ENCODE measurements at regions not wholly inside any gene's neighbourhood (a gene's known extent, or its start where the extent isn't known, plus 50 kb on each side); places are given as distances from the start of the nearest gene placed in this dataset.

DNA sequence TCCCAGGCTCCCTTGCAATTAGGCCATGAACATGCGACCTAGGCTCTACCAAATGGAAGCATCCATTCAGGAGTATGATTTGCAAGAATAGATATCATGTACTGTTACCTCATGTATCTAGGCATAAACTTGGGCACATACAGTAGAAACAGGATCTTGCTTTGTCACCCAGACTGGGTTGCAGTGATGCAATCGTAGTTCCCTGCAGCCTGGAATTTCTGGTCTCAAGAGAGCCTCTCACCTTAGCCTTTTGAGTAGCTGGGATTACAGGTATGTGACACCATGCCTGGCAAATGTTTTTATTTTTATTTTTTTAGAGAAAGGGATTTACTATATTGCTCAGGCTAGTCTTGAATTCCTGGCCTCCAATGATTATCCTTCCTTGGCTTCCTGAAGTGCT, 994.2 kb downstream of the ADGRL3 start:
- no peak for ATAC-seq
- no peak for DNase-seq
- H3K27ac Mint-ChIP-seq: no peak overlapping the region
- H3K4me1 Mint-ChIP-seq: no peaks in the 10 kb centered on the region
- no peak overlapping the region for H3K4me3 Mint-ChIP-seq
- H3K9me3 Mint-ChIP-seq: peaks cover 9% of the 10 kb centered on the region
- H3K27me3 Mint-ChIP-seq: no peaks in the 10 kb centered on the region
- H3K36me3 Mint-ChIP-seq (ENCODE audit: low read depth): no peaks in the 10 kb centered on the region

DNA sequence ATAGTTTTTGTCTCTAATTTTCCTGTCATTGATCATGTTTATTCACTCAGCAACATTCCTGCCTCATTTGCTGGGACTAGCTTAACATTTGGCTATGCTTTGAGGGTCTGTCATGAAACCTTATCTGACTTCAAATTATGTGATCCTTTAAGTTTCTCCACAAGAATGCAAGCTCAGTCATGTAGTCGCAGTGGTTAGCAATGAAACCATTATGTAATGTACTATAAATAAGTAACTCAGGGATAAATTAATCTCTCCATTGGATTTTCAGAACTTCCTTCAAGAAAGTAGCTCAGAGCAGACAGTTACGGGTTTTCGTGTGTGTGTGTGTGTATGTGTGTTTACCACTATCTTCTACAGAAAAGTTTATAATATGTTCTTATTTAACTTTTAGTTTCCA, 993.6 kb downstream of the ADGRL3 start:
- no peak for DNase-seq
- no peaks in the 10 kb centered on the region for H3K27me3 Mint-ChIP-seq
- no peaks in the 10 kb centered on the region for H3K36me3 Mint-ChIP-seq (ENCODE audit: low read depth)
- no peak overlapping the region for H3K27ac Mint-ChIP-seq
- peaks cover 9% of the 10 kb centered on the region for H3K9me3 Mint-ChIP-seq
- H3K4me1 Mint-ChIP-seq: no peaks in the 10 kb centered on the region
- H3K4me3 Mint-ChIP-seq: no peak overlapping the region
- no peak for ATAC-seq

DNA sequence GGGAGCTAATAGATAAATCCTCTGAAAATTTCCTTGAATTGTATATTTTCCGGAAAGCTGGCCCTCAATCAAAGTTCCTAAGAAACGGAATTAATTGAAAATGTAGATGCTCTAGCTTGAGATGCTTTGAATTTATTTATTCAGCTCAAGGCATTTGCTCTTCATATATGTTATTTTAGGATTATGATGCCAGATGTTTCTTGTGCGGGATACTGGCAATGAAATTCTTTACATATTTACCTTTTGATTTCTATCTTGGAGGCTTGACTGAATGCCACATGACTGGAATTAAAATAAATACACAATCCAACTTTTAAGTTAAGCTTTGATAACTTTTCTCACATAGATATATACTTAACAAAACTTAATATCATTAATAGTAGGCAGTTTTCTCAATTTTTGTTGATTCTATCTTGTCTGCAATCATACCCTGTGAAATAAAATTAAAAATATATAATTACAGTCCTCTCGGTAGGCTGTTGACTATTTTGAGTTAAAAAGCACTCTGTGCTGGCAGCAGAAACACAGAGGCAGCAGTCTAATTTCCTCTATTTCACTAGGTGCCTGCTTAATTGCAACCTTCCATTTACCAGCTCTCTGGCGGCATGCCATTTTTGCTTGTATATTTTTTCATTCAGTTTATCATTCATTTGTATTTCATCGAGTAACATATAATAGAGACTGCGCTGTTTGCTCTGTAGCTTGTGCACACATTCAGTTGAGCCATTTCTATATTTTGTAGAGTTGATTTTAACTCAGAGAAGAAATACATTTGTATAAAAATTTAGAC, 991.5 kb downstream of the ADGRL3 start:
- Mint-ChIP-seq H3K27ac (no peak overlapping the region), H3K36me3 (ENCODE audit: low read depth) (no peaks in the 10 kb centered on the region), H3K27me3 (no peaks in the 10 kb centered on the region), H3K9me3 (peaks cover 18% of the 10 kb centered on the region), H3K4me1 (no peaks in the 10 kb centered on the region), H3K4me3 (no peak overlapping the region)
- DNase-seq (no peak), ATAC-seq (no peak)

DNA sequence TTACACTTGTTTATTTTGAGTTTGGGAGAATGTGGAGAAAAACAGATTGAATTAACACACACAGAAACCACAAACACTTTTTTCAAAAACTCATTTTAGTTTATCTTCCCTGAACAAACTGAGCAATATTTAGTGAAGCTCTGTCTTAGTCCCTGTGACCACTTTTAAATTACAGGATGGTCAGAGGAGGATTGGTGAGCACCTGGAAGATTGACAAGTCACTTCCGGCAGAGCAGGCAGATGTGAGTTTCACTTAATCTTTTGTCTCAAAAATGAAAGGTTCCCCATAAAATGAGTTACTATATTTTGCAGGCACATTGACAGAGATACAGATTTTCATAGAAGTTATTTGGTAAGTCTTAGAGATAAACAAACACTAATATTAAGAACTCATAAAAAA, 970.1 kb downstream of the ADGRL3 start:
- H3K4me3 Mint-ChIP-seq: no peak overlapping the region
- H3K4me1 Mint-ChIP-seq: no peaks in the 10 kb centered on the region
- peaks cover 13% of the 10 kb centered on the region for H3K9me3 Mint-ChIP-seq
- no peak overlapping the region for H3K27ac Mint-ChIP-seq
- ATAC-seq (no peak), DNase-seq (no peak)
- H3K27me3 Mint-ChIP-seq: no peaks in the 10 kb centered on the region
- H3K36me3 Mint-ChIP-seq (ENCODE audit: low read depth): no peaks in the 10 kb centered on the region

DNA sequence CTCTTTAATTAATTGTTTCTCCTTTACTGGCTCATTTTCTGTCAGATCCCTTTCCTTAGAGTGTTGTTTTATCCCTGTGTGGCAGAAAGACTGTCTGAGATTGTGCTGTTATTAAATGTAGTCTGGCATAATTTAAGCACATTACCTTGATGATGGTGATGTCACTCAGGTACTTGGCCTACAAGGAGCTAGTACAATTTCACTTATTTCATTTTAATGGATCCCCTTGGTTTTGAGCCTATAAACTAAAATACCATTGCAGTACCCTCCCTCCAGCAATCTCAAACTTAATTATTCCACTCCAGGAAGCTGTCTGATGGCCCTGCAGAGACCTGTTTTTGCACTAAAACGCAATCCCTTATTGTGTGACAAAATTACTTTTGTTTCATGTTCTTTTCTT, 968.6 kb downstream of the ADGRL3 start:
- Mint-ChIP-seq H3K4me1 (no peaks in the 10 kb centered on the region), H3K36me3 (ENCODE audit: low read depth) (no peaks in the 10 kb centered on the region), H3K9me3 (peaks cover 21% of the 10 kb centered on the region), H3K27ac (no peak overlapping the region), H3K27me3 (no peaks in the 10 kb centered on the region), H3K4me3 (no peak overlapping the region)
- ATAC-seq (no peak), DNase-seq (no peak)

DNA sequence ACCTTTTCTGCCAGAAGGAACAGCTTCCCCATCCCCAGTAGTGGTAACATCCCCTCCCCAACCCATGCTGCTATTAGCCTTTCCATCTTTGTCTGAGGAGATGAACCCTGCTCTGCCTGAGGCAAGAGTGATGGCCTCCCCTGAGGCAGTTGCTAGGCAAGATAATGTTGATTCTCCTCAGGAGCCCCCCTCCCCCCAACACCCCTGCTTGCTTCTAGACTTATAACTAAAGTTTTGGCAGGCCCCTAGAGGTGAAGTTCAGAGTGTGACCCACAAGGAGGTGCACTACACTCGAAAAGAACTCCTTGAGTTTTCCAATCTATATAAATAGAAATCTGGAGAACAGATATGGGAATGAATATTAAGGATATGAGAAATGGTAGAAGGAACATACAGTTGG, 962.5 kb downstream of the ADGRL3 start:
- ATAC-seq (no peak), DNase-seq (no peak)
- H3K4me1 Mint-ChIP-seq: no peaks in the 10 kb centered on the region
- H3K36me3 Mint-ChIP-seq (ENCODE audit: low read depth): no peaks in the 10 kb centered on the region
- peaks cover 33% of the 10 kb centered on the region for H3K9me3 Mint-ChIP-seq
- no peak overlapping the region for H3K27ac Mint-ChIP-seq
- H3K27me3 Mint-ChIP-seq: no peaks in the 10 kb centered on the region
- H3K4me3 Mint-ChIP-seq: no peak overlapping the region

DNA sequence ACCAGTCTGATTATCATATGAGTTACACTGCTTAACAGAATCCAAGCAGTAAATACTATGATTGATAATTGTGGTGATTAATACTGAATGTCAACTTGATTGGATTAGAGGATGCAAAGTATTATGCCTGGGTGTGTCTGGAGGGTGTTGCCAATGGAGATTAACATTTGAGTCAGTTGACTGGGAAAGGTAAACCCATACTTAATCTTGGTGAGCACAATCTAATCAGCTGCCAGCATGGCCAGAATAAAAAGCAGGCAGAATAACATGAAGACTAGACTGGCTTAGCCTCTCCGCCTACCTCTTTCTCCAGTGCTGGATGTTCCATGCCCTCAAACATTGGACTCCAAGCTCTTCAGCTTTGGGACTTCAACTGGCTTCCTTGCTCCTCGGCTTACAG, 961.3 kb downstream of the ADGRL3 start:
- H3K27me3 Mint-ChIP-seq: no peaks in the 10 kb centered on the region
- H3K4me3 Mint-ChIP-seq: no peak overlapping the region
- DNase-seq (no peak), ATAC-seq (no peak)
- no peak overlapping the region for H3K27ac Mint-ChIP-seq
- H3K36me3 Mint-ChIP-seq (ENCODE audit: low read depth): no peaks in the 10 kb centered on the region
- H3K9me3 Mint-ChIP-seq: peaks cover 32% of the 10 kb centered on the region
- no peaks in the 10 kb centered on the region for H3K4me1 Mint-ChIP-seq

DNA sequence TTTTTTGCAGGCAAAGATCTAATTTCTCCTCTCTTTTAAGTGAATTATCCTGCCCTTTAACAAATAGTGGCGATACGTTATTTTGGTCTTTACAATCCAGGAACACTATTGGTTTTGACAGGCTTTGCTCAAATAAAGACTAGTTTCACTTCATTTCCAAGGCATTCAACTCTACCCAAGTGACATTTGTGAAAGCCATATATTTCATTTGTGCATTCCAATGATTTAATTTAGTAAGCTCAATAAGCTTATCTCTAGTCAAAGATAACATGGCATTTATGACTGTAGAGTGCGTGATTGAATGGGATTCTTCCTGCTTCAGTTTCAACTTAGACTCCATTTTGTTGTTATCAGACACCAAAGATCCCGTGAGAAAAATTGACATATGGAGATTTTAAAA, 959.8 kb downstream of the ADGRL3 start:
- peaks cover 25% of the 10 kb centered on the region for H3K9me3 Mint-ChIP-seq

DNA sequence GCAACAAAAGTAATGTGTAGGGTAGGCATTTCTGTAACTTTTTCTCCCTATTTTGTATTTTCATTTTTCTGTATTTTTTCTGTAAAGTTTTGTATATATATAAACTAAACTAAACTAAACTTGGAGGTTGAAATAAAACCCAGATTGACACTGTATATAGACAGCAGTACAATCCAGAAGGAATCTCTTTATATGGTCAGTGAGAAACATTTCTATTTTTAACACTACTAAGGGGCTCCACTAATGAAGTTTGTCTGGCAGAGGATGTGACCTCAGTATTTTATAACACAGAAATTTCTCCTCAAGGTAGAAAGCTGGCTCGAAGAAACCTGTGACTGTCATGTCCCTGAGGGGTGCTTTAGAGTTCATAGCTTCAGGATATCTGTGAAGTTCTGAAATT, 959.2 kb downstream of the ADGRL3 start:
- ATAC-seq: no peak
- no peaks in the 10 kb centered on the region for H3K4me1 Mint-ChIP-seq
- peaks cover 25% of the 10 kb centered on the region for H3K9me3 Mint-ChIP-seq
- DNase-seq: no peak
- no peak overlapping the region for H3K4me3 Mint-ChIP-seq
- H3K27me3 Mint-ChIP-seq: no peaks in the 10 kb centered on the region
- no peak overlapping the region for H3K27ac Mint-ChIP-seq
- H3K36me3 Mint-ChIP-seq (ENCODE audit: low read depth): no peaks in the 10 kb centered on the region

More for the DNA sequence above, 959.8 kb downstream of the ADGRL3 start:
- no peak for ATAC-seq
- Mint-ChIP-seq H3K27ac (no peak overlapping the region), H3K4me1 (no peaks in the 10 kb centered on the region), H3K27me3 (no peaks in the 10 kb centered on the region), H3K4me3 (no peak overlapping the region), H3K36me3 (ENCODE audit: low read depth) (no peaks in the 10 kb centered on the region)
- no peak for DNase-seq

DNA sequence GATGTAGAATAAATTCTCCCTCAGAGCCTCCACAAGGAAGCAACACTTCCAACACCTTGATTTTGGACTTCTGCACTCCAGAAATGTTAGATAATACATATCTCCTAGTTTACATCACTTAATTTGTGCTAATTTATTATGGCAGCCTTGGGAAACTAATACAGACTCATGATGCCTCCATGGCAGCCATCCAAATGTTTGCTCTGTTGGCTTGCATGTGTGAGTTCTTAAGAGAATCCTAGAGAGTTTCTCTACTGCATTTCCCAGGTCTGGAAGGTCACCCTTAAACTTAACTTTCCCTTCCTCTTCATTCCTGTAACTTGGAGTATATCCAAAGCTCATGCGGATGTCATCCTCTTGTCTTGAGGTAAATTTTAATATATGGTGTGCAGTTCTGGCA, 956.1 kb downstream of the ADGRL3 start:
- DNase-seq (no peak), ATAC-seq (no peak)
- no peak overlapping the region for H3K27ac Mint-ChIP-seq
- peaks cover 30% of the 10 kb centered on the region for H3K9me3 Mint-ChIP-seq
- H3K36me3 Mint-ChIP-seq (ENCODE audit: low read depth): no peaks in the 10 kb centered on the region
- no peaks in the 10 kb centered on the region for H3K27me3 Mint-ChIP-seq
- no peak overlapping the region for H3K4me3 Mint-ChIP-seq
- no peaks in the 10 kb centered on the region for H3K4me1 Mint-ChIP-seq

DNA sequence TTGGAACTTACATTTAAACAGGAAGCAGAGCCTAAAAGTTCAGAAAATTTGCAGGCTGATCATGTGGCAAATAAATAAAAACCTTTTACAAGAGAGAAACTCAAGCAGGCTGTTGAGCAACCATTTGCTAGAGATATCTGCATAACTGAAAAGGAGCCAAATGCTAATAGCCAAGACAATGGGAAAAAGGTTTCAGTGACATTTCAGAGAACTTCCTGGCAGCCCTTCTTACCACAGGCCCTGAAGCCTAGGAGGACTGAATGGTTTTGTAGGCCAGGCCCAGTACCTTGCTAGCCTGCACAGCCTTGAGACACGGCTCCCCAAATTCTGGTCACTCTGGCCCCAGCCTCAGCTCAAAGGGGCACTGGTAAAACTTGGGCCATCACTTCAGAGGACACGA, 945.1 kb downstream of the ADGRL3 start:
- ATAC-seq (no peak), DNase-seq (no peak)
- no peak overlapping the region for H3K27ac Mint-ChIP-seq
- H3K4me1 Mint-ChIP-seq: no peaks in the 10 kb centered on the region
- no peak overlapping the region for H3K4me3 Mint-ChIP-seq
- no peaks in the 10 kb centered on the region for H3K27me3 Mint-ChIP-seq
- no peaks in the 10 kb centered on the region for H3K36me3 Mint-ChIP-seq (ENCODE audit: low read depth)
- peaks cover 22% of the 10 kb centered on the region for H3K9me3 Mint-ChIP-seq

DNA sequence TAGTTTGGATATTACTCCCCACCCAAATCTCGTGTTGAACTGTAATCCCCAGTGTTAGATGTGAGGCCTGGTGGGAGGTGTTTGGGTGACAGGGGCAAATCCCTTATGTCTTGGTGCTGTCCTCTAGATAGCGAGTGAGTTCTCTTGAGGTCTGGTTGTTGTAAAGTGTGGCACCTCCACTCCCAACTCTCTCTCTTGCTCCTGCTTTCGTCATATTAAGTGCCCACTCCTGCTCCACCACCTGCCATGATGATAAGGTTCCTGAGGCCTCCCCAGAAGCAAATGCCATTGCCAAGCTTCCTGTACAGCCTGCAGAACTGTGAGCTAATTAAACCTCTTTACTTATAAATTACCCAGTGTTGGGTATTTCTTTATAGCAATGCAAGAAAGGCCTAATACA, 944.3 kb downstream of the ADGRL3 start:
- H3K4me3 Mint-ChIP-seq: no peak overlapping the region

DNA sequence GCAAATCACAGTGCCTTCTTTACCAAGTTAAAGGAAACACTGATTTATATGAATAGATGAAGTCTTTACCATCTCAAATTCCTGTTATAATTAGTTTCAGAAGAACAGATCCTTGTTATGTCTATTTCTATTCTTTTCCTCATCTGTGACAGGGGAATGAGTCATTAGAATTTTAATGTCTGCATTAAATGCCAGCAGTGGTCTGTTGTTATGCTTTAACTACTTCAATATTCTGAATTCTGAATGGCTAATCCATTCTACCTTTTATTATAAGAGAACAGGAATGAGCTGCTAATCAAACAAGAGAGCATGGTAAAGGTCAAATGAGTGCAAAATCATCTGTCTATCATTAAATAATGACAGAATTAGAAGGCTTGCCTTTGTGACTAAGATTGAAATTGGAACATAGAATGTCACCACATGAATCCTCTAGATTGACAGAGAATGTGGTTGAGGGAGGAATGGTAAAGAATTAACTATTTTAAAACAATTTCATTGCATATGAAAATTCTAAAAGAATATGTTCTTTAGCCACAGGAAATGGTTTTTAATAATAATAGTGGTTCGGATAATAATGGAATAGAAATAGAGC, 935.5 kb downstream of the ADGRL3 start:
- no peaks in the 10 kb centered on the region for H3K4me1 Mint-ChIP-seq
- no peak overlapping the region for H3K27ac Mint-ChIP-seq
- no peak overlapping the region for H3K4me3 Mint-ChIP-seq
- ATAC-seq (no peak), DNase-seq (no peak)
- peaks cover 17% of the 10 kb centered on the region for H3K9me3 Mint-ChIP-seq
- no peaks in the 10 kb centered on the region for H3K27me3 Mint-ChIP-seq
- no peaks in the 10 kb centered on the region for H3K36me3 Mint-ChIP-seq (ENCODE audit: low read depth)

More for the DNA sequence above, 944.3 kb downstream of the ADGRL3 start:
- Mint-ChIP-seq H3K4me1 (no peaks in the 10 kb centered on the region), H3K27ac (no peak overlapping the region), H3K27me3 (no peaks in the 10 kb centered on the region), H3K9me3 (peaks cover 18% of the 10 kb centered on the region), H3K36me3 (ENCODE audit: low read depth) (no peaks in the 10 kb centered on the region)
- ATAC-seq: no peak
- no peak for DNase-seq

DNA sequence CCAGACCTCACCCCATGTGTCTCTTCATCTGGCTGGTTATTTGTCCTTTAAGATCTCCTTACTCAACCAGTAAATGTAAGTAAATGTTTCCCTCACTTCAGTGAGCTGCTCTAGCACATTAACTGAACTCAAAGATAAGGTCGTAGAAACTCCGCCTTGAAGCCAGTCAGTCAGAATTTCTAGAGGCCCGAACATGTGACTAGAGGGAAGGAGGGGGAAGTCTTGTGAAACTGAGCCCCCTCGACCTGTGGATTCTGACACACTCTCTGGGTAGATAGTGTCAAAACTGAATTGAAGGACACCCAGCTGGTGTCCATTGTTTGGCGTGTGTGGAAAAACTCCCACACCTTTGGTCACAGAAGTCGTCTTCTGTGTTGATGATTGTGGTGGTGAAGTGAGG, 933.9 kb downstream of the ADGRL3 start:
- H3K27me3 Mint-ChIP-seq: no peaks in the 10 kb centered on the region
- peaks cover 14% of the 10 kb centered on the region for H3K9me3 Mint-ChIP-seq
- no peak for ATAC-seq
- DNase-seq: no peak
- no peaks in the 10 kb centered on the region for H3K4me1 Mint-ChIP-seq
- H3K27ac Mint-ChIP-seq: no peak overlapping the region
- no peaks in the 10 kb centered on the region for H3K36me3 Mint-ChIP-seq (ENCODE audit: low read depth)
- no peak overlapping the region for H3K4me3 Mint-ChIP-seq

DNA sequence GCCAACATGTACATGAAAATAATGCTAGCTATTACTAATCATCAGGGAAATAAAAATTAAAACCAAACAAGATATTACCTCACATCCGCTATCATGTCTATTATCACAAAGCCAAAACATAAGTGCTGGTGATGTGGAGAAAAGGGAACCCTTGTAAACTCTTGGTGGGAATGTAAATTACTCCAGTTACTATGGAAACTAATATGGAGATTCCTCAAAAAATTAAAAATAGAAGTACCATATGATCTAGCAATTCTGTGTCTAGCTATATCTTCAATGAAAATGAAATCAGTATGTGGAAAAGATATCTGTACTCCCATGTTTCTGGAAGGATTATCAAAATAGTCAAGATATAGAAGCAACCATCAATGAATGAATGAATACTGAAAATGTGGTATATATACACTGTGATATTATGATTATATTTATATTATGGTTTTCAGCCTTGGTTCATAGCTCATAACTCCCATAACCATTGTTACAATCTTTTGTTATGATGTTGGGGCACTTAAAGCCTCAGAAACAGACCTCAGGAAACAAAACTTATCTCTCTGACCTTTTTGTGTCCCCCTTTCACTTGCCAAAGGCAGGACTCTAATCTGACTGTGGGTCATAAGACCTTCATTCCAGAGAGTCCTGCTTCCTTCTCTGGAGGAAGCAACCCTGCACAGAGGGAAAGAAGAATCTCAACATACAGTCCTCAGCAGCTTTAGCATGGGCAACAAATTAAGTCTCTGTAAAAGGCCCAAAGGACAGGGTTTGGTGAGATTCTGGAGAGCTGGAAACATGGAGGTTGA, 933.2 kb downstream of the ADGRL3 start:
- Mint-ChIP-seq H3K27ac (no peak overlapping the region), H3K36me3 (ENCODE audit: low read depth) (no peaks in the 10 kb centered on the region), H3K4me1 (no peaks in the 10 kb centered on the region), H3K27me3 (no peaks in the 10 kb centered on the region), H3K9me3 (peaks cover 14% of the 10 kb centered on the region), H3K4me3 (no peak overlapping the region)
- ATAC-seq (no peak), DNase-seq (no peak)

All from activated naive CD8-positive, alpha-beta T cell treated with anti-CD3 and anti-CD28 coated beads, Interleukin-2, amount 50 U/mL, for 24 hours (primary cell).